IPS-18c (cell line): ENCODE measurements at regions not wholly inside any gene's neighbourhood (a gene's known extent, or its start where the extent isn't known, plus 50 kb on each side); places are given as distances from the start of the nearest gene placed in this dataset.

ENCODE experiments used
- H3K4me3 ChIP-seq: 2 replicates; pipeline ENCODE4 v1.7.0; 2013; ENCODE audit warnings: low read depth, mild to moderate bottlenecking, low read length, moderate library complexity; ENCODE audit not compliant: insufficient read depth
- H3K9me3 ChIP-seq: one replicate; pipeline ENCODE4 v1.6.1; 2013; ENCODE audit warnings: mild to moderate bottlenecking, low read length, moderate library complexity; ENCODE audit not compliant: control insufficient read depth, insufficient read depth

- no peak overlapping the region for H3K4me3 ChIP-seq
- H3K9me3 ChIP-seq: no peaks in the 10 kb centered on the region
Measured at GRCh38 chr5:107242411-107243219, 428.1 kb downstream of the EFNA5 start.

- Histone ChIP-seq H3K9me3 (no peaks in the 10 kb centered on the region), H3K4me3 (no peak overlapping the region)
Measured at GRCh38 chr5:107241841-107242240, 428.9 kb downstream of the EFNA5 start.

GRCh38 chr5:107235167-107235566, 435.6 kb downstream of the EFNA5 start:
- Histone ChIP-seq H3K4me3 (no peak overlapping the region), H3K9me3 (no peaks in the 10 kb centered on the region)

GRCh38 chr5:107232788-107233187, 437.9 kb downstream of the EFNA5 start:
- Histone ChIP-seq H3K9me3 (no peaks in the 10 kb centered on the region), H3K4me3 (no peak overlapping the region)

GRCh38 chr5:107232293-107232692, 438.4 kb downstream of the EFNA5 start:
- H3K4me3 ChIP-seq: no peak overlapping the region

GRCh38 chr5:107231191-107231590, 439.5 kb downstream of the EFNA5 start:
- Histone ChIP-seq H3K9me3 (no peaks in the 10 kb centered on the region), H3K4me3 (no peak overlapping the region)

More at GRCh38 chr5:107232293-107232692, 438.4 kb downstream of the EFNA5 start:
- H3K9me3 ChIP-seq: no peaks in the 10 kb centered on the region

- Histone ChIP-seq H3K4me3 (no peak overlapping the region), H3K9me3 (no peaks in the 10 kb centered on the region)
Measured at GRCh38 chr5:107230367-107230766, 440.4 kb downstream of the EFNA5 start.

- Histone ChIP-seq H3K4me3 (no peak overlapping the region), H3K9me3 (no peaks in the 10 kb centered on the region)
Measured at GRCh38 chr5:107228226-107228625, 442.5 kb downstream of the EFNA5 start.

- H3K4me3 ChIP-seq: no peak overlapping the region
- H3K9me3 ChIP-seq: no peaks in the 10 kb centered on the region
Measured at GRCh38 chr5:107224272-107224671, 446.5 kb downstream of the EFNA5 start.

- H3K9me3 ChIP-seq: no peaks in the 10 kb centered on the region
- H3K4me3 ChIP-seq: no peak overlapping the region
Measured at GRCh38 chr5:107223066-107223465, 447.7 kb downstream of the EFNA5 start.

- Histone ChIP-seq H3K9me3 (no peaks in the 10 kb centered on the region), H3K4me3 (no peak overlapping the region)
Measured at GRCh38 chr5:107219993-107220392, 450.7 kb downstream of the EFNA5 start.

- H3K4me3 ChIP-seq: no peak overlapping the region
- no peaks in the 10 kb centered on the region for H3K9me3 ChIP-seq
Measured at GRCh38 chr5:107218457-107219193, 452.1 kb downstream of the EFNA5 start.

GRCh38 chr5:107217721-107218130, 453.0 kb downstream of the EFNA5 start:
- Histone ChIP-seq H3K9me3 (no peaks in the 10 kb centered on the region), H3K4me3 (no peak overlapping the region)

- no peaks in the 10 kb centered on the region for H3K9me3 ChIP-seq
- no peak overlapping the region for H3K4me3 ChIP-seq
Measured at GRCh38 chr5:107216587-107216986, 454.1 kb downstream of the EFNA5 start.

GRCh38 chr5:107215611-107216010, 455.1 kb downstream of the EFNA5 start:
- Histone ChIP-seq H3K4me3 (no peak overlapping the region), H3K9me3 (no peaks in the 10 kb centered on the region)

- Histone ChIP-seq H3K9me3 (no peaks in the 10 kb centered on the region), H3K4me3 (no peak overlapping the region)
Measured at GRCh38 chr5:107213025-107213424, 457.7 kb downstream of the EFNA5 start.

GRCh38 chr5:107211630-107212029, 459.1 kb downstream of the EFNA5 start:
- no peaks in the 10 kb centered on the region for H3K9me3 ChIP-seq
- no peak overlapping the region for H3K4me3 ChIP-seq

- no peak overlapping the region for H3K4me3 ChIP-seq
- H3K9me3 ChIP-seq: no peaks in the 10 kb centered on the region
Measured at GRCh38 chr5:107208867-107209266, 461.9 kb downstream of the EFNA5 start.
